HG03442 (cell line): ENCODE measurements at regions not wholly inside any gene's neighbourhood (a gene's known extent, or its start where the extent isn't known, plus 50 kb on each side); places are given as distances from the start of the nearest gene placed in this dataset.
"Not testable (repeated sequence)": the region's sequence is repeated elsewhere in the genome, so short reads cannot be mapped to it uniquely, and the experiment has no call there.

Source experiments
- ATAC-seq: cut with Tn5 transposase; IDR thresholded peaks from one replicate; pipeline ENCODE4 v1.9.1; 2021; ENCODE audit warnings: mild to moderate bottlenecking, moderate library complexity; ENCODE audit not compliant: unreplicated experiment

DNA sequence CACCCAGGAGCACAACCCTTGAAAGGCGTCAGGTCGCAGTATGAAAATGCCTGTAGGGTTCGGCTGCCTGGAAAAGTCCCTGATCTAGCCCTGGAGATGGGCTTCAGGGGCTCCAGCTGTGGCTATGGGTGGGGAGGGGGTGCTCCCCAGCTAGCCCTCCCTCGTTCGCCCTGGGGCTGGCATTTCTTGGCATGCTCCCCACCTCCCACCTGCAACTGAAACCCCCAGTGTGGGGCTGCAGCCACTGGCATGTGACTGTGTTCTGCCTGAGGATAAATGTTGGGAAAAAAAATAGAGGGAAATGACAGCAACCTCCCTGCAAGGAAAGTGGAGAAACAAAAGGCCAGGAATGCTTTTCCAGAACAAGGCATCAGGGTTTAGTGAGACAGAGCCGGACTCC lies 109.2 kb downstream of the COPS8 start:
- ATAC-seq: no peak

DNA sequence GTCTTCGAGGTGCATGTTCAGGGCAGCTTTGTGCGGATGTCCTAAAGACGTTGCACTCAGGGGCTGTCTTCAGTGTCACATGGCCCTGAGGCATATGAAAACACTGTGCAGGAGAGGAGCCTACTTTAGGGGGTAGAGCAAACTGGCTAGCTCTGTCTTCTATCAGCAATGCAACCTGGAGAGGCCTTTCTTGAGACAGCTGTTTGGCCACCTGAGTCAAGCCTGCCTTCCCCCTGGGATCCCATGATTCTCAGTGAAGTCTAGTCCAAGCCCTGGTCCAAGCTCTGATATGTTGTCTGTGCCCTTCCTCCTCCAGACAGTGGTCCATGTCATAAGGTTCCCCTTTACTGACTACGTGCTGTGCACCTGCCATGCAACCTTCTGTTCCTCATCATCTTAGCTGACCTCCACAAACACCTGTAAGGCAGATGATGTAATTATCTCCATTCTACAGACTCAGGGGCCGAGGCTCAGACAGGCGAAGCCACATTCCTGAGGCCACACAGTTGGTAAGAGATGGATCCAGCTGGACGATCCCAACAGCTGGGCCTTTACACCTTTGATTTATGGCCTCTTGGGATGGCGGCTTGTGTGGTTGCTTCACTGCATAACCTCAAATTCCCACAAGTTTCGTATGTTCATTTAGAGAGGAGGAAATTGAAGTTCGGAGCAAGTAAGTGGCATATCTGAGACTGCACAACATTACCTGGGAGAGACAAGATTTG lies 109.9 kb downstream of the COPS8 start:
- ATAC-seq: no peak

DNA sequence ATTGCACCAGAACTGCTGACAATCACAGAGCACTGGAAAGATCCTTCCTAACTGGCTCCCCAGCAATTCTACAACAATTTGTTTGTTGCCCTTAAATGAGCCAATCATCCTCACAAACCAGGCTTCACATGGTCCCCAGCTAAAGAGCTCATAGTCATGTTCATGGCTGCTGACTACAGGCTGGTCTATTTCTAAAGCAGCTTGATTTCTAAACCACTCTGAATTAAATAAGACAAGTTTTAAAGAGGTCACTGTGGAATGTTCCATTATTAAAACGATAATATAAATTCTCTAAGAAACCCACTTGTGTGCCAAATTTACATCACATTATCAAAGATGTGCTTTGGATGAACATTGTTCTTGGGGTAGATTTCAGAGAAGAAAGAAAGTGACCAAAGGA lies 110.7 kb downstream of the COPS8 start:
- ATAC-seq: no peak

DNA sequence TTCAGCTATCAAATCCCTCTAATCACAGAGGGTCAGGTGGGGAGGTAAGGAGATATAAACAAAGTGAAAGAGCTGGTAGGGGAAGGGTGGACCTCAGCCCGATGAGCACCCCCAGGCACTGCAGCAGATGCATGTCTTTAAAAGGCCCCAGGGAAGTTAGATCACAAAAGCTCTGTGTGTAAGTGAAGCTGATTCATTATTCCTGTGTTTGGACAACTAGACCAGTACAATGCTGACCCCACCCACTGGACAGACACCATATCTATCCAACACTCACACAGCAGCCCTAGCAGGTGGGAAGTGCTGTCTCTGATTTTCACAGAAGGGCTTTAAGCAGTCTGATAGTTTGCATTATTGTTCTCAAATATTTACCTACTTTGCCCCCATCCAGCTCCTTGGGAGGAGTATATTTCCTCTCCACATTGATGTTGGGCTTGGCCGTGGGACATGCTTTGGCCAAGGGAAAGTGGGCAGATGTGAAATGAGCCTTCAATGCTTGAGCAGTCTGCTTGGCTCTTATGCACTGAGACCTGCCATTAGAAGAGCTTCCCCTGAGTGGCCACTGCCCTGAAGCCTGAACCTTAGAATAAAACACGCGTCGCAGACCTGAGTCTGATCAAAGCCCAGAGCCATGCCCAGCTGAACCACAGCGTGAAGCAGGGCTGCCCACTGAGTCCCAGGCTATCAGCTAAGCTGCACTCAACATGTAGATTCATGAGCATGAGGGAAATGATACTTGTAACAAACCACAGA lies 111.4 kb downstream of the COPS8 start:
- ATAC-seq: no peak

DNA sequence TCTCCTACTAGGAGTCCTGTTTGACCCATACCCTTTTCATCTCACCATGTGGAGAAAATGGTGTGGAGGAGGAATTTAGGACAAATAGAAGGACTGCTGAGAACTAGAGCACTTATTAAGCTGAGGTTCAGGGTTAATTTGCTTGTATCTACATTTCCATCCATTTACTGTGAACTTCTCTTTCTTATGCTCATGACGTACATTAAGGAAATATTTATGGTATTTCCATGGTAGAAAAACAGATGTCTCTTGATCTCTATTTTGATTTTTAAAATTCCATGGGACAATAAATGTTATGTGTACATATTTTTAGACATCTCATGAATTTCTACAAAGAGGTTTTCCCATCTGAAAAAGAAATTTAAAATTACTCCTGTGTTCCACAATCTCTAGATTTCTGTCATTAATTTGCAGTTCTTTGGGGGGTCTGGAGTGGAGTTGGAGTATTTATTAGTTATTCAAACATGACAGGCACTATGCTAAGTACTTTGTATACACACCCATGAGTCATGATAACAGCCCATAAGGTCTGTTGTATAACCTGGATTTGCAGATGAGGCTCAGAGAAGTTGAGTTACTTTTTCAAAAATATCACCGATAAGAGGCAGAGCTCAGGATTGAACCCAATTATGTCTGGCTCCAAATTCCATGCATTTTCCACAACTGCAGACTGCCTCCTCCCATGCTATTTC lies 112.6 kb downstream of the COPS8 start:
- ATAC-seq: no peak

DNA sequence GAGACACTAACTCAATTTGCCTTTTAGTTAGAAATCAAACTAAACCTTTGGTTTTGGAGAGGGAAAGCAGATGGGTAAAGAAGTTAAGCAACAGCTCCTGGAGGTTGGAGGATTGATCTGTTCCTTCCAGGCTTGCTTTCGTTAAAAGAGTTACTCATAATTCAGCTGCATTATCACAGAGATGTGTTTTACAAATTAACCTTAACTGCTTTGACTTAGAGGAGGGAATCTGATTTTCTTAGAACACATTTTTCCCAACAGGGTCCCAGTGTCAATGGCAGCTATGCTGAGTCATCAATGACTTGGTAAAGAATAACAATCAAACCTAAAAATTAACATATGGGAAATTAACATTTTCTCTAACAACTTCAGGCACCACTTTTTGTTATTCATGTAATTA lies 113.4 kb downstream of the COPS8 start:
- no peak for ATAC-seq

DNA sequence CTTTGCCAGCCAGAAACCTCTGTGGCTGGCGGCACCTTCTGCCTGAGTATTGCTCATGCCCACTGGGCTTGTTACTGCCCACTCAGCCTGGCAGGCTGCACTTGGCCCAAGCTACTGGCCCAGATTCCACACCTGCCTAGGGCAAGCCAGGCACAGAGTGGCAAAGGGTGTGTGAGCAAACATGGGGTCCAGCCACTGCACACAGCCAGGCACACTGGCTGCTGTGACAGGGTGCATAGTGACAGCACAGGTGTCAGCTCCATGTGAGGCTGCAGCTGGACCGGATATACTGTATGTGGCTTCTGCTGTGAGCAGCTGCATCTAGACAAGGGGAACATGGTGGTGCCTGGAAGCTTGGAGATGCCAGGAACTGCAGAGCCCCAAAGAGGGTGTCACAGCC lies 113.9 kb downstream of the COPS8 start:
- no peak for ATAC-seq

DNA sequence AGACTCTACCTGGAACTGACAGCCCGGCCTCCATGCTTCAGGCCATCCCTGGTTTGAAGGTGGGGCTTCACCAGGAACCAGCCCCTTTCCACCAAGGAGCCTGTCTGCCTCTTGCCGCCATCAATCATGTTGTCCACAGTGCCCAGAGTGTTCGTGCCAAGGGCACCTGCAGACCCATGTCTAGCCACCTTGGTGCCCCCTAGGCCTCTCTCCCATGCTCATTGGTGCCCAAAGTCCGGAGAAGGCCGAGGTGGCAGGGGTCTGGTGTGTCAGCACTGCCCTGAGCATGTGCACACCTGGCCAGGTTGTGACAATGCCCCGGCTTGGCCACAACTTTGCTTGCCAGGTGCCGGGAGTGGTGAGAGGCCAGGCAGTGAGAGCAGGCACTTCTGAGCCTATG lies 114.8 kb downstream of the COPS8 start:
- no peak for ATAC-seq

DNA sequence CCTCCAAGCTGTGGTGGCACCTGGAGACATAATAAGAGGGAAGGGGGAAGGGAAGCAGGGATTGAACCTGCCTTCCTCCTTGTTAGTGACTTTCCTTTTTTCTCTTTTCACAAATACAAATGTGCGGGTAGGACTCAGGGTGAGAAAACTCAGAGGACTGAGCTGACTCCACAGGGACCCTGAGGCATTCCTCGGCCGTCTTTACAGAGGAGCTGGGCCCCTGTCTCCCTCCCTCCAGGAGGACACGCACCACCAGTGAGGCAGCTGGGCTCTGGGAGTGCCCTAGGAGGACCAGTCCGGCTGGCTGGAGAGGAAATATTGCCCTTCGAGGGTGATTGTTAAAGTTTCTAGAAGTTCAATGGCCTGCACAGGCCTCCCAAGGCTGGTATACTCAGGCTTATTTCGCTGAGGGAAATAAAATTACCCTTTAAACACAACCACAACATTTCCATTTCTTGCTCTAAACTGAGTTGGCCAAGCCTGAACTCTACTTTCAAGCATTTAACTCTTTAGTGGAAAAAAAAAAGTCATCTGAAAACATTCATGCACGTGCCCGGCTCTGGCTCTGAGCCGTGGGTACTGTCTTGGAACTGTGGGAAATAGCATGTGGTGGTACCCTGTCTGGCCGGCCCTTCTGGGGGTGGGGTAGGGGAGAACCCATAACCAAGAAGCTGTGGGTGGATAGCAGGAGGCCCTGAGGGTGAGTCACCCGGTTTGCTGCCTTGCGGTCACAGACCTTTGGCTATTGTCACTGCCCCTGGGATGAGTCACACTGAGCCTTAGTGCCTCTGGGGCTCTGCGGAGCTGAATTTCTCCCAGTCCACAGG lies 116.0 kb downstream of the COPS8 start:
- ATAC-seq: peak; percentile 90

DNA sequence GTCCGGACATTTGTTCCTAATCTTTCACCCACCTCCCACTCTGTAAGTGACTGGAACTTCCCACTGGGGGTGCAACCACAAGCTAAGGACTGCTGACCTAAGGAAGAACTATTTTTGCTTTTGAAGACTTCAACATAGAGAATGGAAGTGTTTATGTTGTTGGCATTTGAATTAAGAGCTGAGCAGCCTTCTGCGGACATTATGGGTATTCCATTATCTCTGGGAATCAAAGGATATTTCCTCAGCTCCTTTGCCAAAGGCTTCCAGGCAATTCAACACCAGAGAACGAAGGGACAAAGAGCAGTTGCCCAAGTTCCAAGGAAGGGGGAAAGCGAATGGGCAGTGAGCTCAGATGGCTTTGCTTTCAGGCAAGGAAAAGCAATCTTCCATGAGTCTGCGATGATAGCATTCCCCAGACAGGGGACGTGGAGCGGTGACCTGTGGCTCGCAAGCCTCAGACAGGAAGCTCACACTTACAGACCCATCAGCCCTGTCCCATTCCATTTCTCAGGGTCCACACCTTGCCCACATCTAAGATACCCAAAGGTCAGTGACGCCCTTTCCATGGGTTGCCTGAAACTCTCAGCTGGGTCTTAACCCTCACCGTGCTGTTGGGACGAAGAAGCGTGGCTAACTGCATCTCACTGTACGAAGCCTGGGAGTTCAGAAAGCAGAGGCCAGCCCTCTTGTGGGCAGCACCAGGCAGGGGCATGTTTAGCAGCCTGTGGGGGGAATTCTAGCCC lies 116.8 kb downstream of the COPS8 start:
- no peak for ATAC-seq

DNA sequence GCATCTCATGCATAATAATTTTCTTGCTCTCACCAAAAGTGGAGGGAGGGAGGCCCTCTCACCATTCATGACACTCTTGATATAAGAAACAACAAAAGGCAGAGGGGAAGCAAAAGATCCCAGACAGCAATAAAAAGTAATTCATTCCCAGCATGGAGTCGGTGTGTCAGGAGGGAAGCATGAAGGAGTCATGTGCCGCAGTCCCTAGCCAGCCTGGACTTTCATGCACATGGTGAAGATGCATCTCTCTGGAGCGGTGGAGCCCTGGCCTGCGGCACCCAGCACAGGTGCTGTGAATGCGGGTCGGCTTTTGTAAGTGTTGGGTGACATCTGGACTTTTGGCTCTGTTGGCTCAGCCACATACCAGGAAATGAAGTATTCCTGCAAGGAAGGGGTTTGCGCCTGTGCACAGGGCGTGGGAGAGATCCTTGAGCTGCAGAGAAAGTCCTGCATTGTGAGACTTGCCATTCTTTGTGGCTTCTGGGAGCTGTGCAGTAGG lies 119.4 kb downstream of the COPS8 start:
- no peak for ATAC-seq

DNA sequence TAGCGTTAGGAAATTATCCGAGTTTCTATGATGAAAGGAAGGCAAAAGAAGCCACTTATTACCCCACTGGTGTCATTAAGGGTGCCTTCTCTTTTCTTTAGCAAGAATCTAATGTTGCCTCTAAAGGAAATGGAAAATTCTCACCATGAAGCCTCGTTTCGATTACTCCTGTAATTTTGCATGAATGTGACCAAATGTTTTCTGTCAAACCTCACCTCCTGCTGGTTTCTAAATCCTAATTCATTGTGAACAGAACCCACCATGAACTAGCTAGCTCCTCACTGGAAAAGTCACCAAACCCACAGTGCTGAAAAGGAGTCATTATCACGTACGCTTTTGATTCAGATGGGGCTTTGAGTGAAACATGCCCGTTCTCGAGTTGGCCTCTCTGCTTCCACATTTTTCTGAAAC lies 119.9 kb downstream of the COPS8 start:
- no peak for ATAC-seq

DNA sequence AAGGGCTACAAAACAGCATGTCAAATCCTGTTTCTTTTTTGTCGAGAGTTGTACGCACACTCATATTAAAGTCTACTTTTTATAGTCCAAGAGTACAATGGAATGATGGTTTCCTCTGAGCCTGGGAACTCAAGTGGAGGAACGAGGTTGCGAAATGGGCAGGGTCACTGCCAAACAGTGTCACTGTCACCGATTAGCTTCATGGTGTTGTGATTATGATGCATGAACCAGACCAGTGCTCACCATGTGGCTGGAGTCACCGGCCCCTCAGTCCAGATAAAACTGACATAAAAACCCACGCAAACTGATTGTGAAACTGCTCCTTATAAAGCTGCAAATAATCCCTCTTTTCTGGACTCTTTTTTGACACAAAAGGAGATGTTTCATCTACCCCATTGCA lies 122.0 kb downstream of the COPS8 start:
- ATAC-seq: no peak

DNA sequence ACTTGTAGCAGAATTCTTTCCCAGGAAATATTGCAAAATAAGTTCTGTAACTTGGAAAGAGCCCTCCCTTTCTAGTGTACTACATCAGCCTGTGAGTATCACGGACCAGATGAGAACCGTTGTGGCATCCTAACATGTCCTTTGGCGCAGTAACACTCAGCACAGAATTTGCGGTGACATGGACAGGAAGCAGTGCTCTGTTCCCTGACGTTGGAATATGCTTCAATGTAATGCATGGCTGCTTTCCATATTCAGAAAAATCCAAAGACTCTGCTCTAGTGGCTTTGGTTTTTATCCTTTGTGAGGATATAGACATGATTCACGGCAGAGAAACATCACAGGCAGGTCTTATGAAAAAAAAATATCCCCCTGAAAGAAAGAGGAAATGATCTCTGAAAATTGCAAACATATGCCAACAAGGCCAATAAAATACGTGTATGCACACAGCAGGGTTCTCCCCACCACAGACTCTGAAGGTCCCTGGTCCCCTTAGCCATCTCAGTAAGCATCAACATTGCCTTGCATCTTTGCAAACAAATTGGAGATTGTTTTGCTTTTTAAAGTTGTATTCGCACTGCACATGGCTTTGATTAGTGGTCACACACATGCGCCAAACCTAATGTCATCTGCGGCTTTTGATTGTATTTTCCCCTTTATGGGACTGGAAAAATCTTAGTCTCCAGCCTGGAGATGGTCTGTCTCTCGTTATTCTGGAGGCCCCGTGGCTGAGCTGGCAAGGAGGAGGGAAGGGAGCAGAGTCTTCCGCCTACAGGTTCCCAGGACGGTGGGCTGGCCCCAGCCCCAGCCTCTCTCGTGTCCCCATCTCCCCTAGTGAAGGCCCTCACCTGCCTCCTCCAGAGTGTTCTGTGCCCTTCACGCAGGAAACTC lies 122.9 kb downstream of the COPS8 start:
- no peak for ATAC-seq

DNA sequence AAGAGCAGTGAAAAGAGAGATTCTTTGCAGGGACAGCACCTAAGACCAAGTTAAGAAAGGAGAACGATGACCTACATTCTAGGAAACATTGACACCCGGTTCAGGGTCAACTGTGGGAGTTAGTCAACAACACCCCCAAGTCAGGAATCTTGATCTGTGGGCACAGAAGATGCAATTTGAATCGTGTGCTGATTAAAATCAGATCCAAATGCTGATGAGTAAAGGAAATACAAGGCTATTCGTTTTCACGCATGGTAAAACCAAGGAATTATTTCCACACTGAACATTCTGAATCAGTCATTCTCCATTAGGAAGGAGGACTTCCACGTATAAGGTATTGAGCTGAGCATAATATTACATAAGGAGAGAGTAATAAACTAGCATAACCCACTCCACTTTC lies 124.2 kb downstream of the COPS8 start:
- no peak for ATAC-seq

DNA sequence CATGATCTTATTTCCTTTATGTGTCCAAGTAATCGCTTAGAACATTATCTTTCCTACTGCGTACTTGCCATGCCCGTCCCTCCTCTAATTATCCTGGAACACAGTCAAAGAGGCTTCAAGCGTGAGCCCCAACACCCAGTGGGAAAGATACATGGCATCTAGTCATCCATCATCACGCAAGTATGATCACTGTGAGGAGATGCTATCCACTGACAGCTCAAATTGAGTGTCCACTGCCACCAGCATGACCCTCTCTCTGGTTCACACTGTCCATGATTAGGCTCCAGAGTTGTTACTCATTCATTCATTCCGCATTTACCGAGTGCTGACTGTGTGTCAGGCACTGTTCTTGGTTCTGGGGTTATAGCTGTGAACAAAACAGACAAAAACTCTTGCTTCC lies 124.6 kb downstream of the COPS8 start:
- no peak for ATAC-seq

DNA sequence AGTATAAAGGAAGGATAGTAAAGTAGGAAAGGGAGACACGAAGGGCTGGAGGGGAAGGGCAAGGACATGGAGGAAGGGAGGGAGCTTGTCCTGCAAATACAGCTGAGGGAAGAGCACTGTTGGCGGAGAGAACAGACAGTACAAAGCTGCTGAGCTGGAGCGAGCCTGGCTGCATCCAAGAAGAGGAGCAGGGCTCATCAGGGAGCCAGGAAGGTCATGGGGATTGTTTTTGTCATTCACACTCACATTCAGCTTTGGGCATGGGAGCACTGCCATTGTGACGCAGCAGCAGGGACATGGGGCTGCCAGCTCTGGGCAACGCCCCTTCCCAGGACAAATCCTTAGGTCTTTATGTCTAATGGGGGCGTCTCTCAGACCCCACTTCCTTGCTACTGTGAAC lies 125.1 kb downstream of the COPS8 start:
- no peak for ATAC-seq

DNA sequence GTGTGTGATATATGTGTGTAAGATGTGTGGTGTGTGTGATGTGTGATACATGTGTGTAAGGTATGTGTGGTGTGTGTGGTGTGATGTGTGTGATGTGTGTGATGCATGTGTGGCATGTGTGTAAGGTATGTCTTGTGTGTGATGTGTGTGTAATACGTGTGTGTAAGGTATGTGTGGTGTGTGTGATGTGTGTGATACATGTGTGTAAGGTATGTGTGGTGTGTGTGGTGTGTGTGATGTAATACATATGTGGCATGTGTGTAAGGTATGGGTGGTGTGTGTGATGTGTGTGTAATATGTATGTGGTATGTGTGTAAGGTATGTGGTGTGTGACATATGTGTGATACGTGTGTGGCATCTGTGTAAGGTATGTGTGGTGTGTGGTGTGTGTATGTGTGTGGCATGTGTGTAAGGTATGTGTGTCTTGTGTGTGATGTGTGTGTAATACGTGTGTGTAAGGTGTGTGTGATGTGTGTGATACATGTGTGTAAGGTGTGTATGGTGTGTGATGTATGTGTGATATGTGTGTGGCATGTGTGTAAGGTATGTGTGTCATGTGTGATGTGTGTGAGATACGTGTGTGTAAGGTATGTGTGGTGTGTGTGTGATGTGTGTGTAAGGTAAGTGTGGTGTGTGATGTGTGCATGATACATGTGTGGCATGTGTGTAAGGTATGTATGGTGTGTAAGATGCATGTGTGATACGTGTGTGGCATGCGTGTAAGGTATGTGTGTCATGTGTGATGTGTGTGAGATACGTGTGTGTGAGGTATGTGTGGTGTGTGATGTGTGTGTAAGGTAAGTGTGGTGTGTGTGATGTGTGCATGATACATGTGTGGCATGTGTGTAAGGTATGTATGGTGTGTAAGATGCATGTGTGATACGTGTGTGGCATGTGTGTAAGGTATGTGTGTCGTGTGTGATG lies 126.9 kb downstream of the COPS8 start:
- not testable (repeated sequence) for ATAC-seq
